ENCODE measurements at regions not wholly inside any gene's neighbourhood (a gene's known extent, or its start where the extent isn't known, plus 50 kb on each side); places are given as distances from the start of the nearest gene placed in this dataset.
A peak's percentile ranks its signal among the peaks of the same experiment; 100 is the strongest.

- H3K4me1 ChIP-seq: peaks cover 0 to 14% of the 10 kb centered on the region in 2 donors
- H3K9me3 ChIP-seq: peaks cover 0 to 1% of the 10 kb centered on the region in 2 donors
- TF ChIP-seq CTCF (IDR thresholded peaks at IDR 0.05): no peak
- no peaks in the 10 kb centered on the region for H3K27me3 ChIP-seq
- no peaks in the 10 kb centered on the region for H3K36me3 ChIP-seq
- H3K4me3 ChIP-seq: no peak overlapping the region
- DNase-seq (ENCODE audit: low spot score): no peak
- H3K27ac ChIP-seq: no peak overlapping the region
These were observed 89.9 kb downstream of the TSEN15 start for GRCh38 chr1:184141361-184141880.

- no peak for TF ChIP-seq CTCF (IDR thresholded peaks at IDR 0.05)
- Histone ChIP-seq H3K4me3 (no peak overlapping the region), H3K9me3 (no peaks in the 10 kb centered on the region), H3K27me3 (no peaks in the 10 kb centered on the region), H3K27ac (peak overlapping the region in 1 of 2 donors; percentile 3), H3K4me1 (peaks cover 0 to 14% of the 10 kb centered on the region in 2 donors), H3K36me3 (no peaks in the 10 kb centered on the region)
- DNase-seq (ENCODE audit: low spot score): no peak
These were observed 91.9 kb downstream of the TSEN15 start for GRCh38 chr1:184143449-184143848.

- no peak overlapping the region for H3K4me3 ChIP-seq
- no peak for TF ChIP-seq CTCF (IDR thresholded peaks at IDR 0.05)
- no peak overlapping the region for H3K27ac ChIP-seq
- H3K27me3 ChIP-seq: no peaks in the 10 kb centered on the region
- H3K9me3 ChIP-seq: no peaks in the 10 kb centered on the region
- DNase-seq (ENCODE audit: low spot score): no peak
- H3K4me1 ChIP-seq: peaks cover 0 to 14% of the 10 kb centered on the region in 2 donors
- H3K36me3 ChIP-seq: no peaks in the 10 kb centered on the region
These were observed 93.6 kb downstream of the TSEN15 start for GRCh38 chr1:184145083-184145482.

GRCh38 chr1:184146202-184146601 is 94.7 kb downstream of the TSEN15 start:
- no peaks in the 10 kb centered on the region for H3K36me3 ChIP-seq
- H3K4me1 ChIP-seq: peaks cover 0 to 23% of the 10 kb centered on the region in 2 donors
- TF ChIP-seq CTCF (IDR thresholded peaks at IDR 0.05): no peak
- H3K4me3 ChIP-seq: no peak overlapping the region
- H3K27me3 ChIP-seq: no peaks in the 10 kb centered on the region
- DNase-seq (ENCODE audit: low spot score): no peak
- H3K9me3 ChIP-seq: no peaks in the 10 kb centered on the region
- H3K27ac ChIP-seq: no peak overlapping the region

GRCh38 chr1:184150776-184151531 is 99.4 kb downstream of the TSEN15 start:
- no peaks in the 10 kb centered on the region for H3K36me3 ChIP-seq
- peak; percentile 73 for DNase-seq (ENCODE audit: low spot score)
- no peaks in the 10 kb centered on the region for H3K9me3 ChIP-seq
- peaks cover 0 to 41% of the 10 kb centered on the region in 2 donors for H3K4me1 ChIP-seq
- no peaks in the 10 kb centered on the region for H3K27me3 ChIP-seq
- no peak overlapping the region for H3K4me3 ChIP-seq
- peak overlapping the region in 1 of 2 donors; percentile 72 for H3K27ac ChIP-seq
- no peak for TF ChIP-seq CTCF (IDR thresholded peaks at IDR 0.05)
